Neuron (in vitro differentiated cells): ENCODE measurements at regions not wholly inside any gene's neighbourhood (a gene's known extent, or its start where the extent isn't known, plus 50 kb on each side); places are given as distances from the start of the nearest gene placed in this dataset.
"Not testable (repeated sequence)": the region's sequence is repeated elsewhere in the genome, so short reads cannot be mapped to it uniquely, and the experiment has no call there.

ENCODE experiments used
- H2AFZ ChIP-seq: one replicate; pipeline ENCODE4 v1.6.1; 2013; ENCODE audit warnings: low read depth, mild to moderate bottlenecking, inconsistent platforms, low read length, moderate library complexity
- H3K27me3 ChIP-seq: one replicate; pipeline ENCODE4 v1.6.1; 2013; ENCODE audit warnings: low read length; ENCODE audit not compliant: insufficient read depth
- H3K36me3 ChIP-seq: one replicate; pipeline ENCODE4 v1.6.1; 2013; ENCODE audit warnings: low read length; ENCODE audit not compliant: insufficient read depth
- H3K4me1 ChIP-seq: one replicate; pipeline ENCODE4 v1.6.1; 2013; ENCODE audit warnings: low read length; ENCODE audit not compliant: insufficient read depth
- H3K4me3 ChIP-seq: 2 replicates; pipeline ENCODE4 v1.5.1; 2013; ENCODE audit warnings: mild to moderate bottlenecking, low read length, moderate library complexity
- H3K9me3 ChIP-seq: one replicate; pipeline ENCODE4 v1.6.1; 2013; ENCODE audit warnings: low read length

- H3K4me1 ChIP-seq, result no peaks in the 10 kb centered on the region
Measured at GRCh38 chr1:200291106-200291505, 118.7 kb downstream of the ZNF281 start.

GRCh38 chr1:200290010-200290685 is 119.7 kb downstream of the ZNF281 start:
- no peaks in the 10 kb centered on the region for H3K9me3 ChIP-seq
- no peaks in the 10 kb centered on the region for H3K36me3 ChIP-seq
- H3K27me3 ChIP-seq, result no peaks in the 10 kb centered on the region
- H3K4me1 ChIP-seq, result no peaks in the 10 kb centered on the region
- H2AFZ ChIP-seq, result no peak overlapping the region
- H3K4me3 ChIP-seq, result no peak overlapping the region

More at GRCh38 chr1:200291106-200291505, 118.7 kb downstream of the ZNF281 start:
- no peaks in the 10 kb centered on the region for H3K27me3 ChIP-seq
- no peak overlapping the region for H2AFZ ChIP-seq
- H3K4me3 ChIP-seq, result no peak overlapping the region
- H3K36me3 ChIP-seq, result no peaks in the 10 kb centered on the region
- H3K9me3 ChIP-seq, result no peaks in the 10 kb centered on the region

- Histone ChIP-seq H3K4me1 (no peaks in the 10 kb centered on the region), H3K4me3 (no peak overlapping the region), H3K36me3 (no peaks in the 10 kb centered on the region), H3K9me3 (no peaks in the 10 kb centered on the region), H3K27me3 (no peaks in the 10 kb centered on the region), H2AFZ (no peak overlapping the region)
Measured at GRCh38 chr1:200288226-200288625, 121.6 kb downstream of the ZNF281 start.

GRCh38 chr1:200284236-200284635 is 125.6 kb downstream of the ZNF281 start:
- not testable (repeated sequence) for H3K36me3 ChIP-seq, H3K4me1 ChIP-seq, H3K27me3 ChIP-seq

GRCh38 chr1:200282497-200283122 is 127.2 kb downstream of the ZNF281 start:
- no peaks in the 10 kb centered on the region for H3K4me1 ChIP-seq
- H3K27me3 ChIP-seq, result no peaks in the 10 kb centered on the region
- no peaks in the 10 kb centered on the region for H3K9me3 ChIP-seq
- H2AFZ ChIP-seq, result no peak overlapping the region
- H3K4me3 ChIP-seq, result no peak overlapping the region
- no peaks in the 10 kb centered on the region for H3K36me3 ChIP-seq

More at GRCh38 chr1:200284236-200284635, 125.6 kb downstream of the ZNF281 start:
- H2AFZ ChIP-seq, H3K9me3 ChIP-seq, H3K4me3 ChIP-seq: not testable (repeated sequence)

GRCh38 chr1:200281201-200281835 is 128.5 kb downstream of the ZNF281 start:
- H3K27me3 ChIP-seq, result no peaks in the 10 kb centered on the region
- no peaks in the 10 kb centered on the region for H3K9me3 ChIP-seq
- no peak overlapping the region for H2AFZ ChIP-seq
- H3K4me1 ChIP-seq, result no peaks in the 10 kb centered on the region
- H3K4me3 ChIP-seq, result no peak overlapping the region
- H3K36me3 ChIP-seq, result no peaks in the 10 kb centered on the region

GRCh38 chr1:200279810-200280411 is 129.9 kb downstream of the ZNF281 start:
- H2AFZ ChIP-seq, result no peak overlapping the region
- H3K27me3 ChIP-seq, result no peaks in the 10 kb centered on the region
- H3K36me3 ChIP-seq, result no peaks in the 10 kb centered on the region
- H3K9me3 ChIP-seq, result no peaks in the 10 kb centered on the region
- H3K4me1 ChIP-seq, result no peaks in the 10 kb centered on the region
- no peak overlapping the region for H3K4me3 ChIP-seq

GRCh38 chr1:200275816-200276453 is 133.9 kb downstream of the ZNF281 start:
- Histone ChIP-seq H3K36me3 (no peaks in the 10 kb centered on the region), H2AFZ (no peak overlapping the region), H3K4me3 (no peak overlapping the region), H3K4me1 (no peaks in the 10 kb centered on the region), H3K9me3 (no peaks in the 10 kb centered on the region), H3K27me3 (no peaks in the 10 kb centered on the region)

GRCh38 chr1:200275415-200275814 is 134.4 kb downstream of the ZNF281 start:
- H3K9me3 ChIP-seq, result no peaks in the 10 kb centered on the region
- H3K4me1 ChIP-seq, result no peaks in the 10 kb centered on the region
- no peaks in the 10 kb centered on the region for H3K36me3 ChIP-seq
- no peaks in the 10 kb centered on the region for H3K27me3 ChIP-seq
- H3K4me3 ChIP-seq, result no peak overlapping the region
- no peak overlapping the region for H2AFZ ChIP-seq

GRCh38 chr1:200274116-200274515 is 135.7 kb downstream of the ZNF281 start:
- Histone ChIP-seq H3K36me3 (no peaks in the 10 kb centered on the region), H3K9me3 (no peaks in the 10 kb centered on the region), H3K4me3 (no peak overlapping the region), H3K27me3 (no peaks in the 10 kb centered on the region), H3K4me1 (no peaks in the 10 kb centered on the region), H2AFZ (no peak overlapping the region)

- Histone ChIP-seq H3K36me3 (no peaks in the 10 kb centered on the region), H3K4me3 (no peak overlapping the region), H2AFZ (no peak overlapping the region), H3K9me3 (no peaks in the 10 kb centered on the region), H3K4me1 (no peaks in the 10 kb centered on the region), H3K27me3 (no peaks in the 10 kb centered on the region)
Measured at GRCh38 chr1:200272481-200273068, 137.3 kb downstream of the ZNF281 start.

- no peaks in the 10 kb centered on the region for H3K36me3 ChIP-seq
- no peaks in the 10 kb centered on the region for H3K9me3 ChIP-seq
- H3K4me3 ChIP-seq, result no peak overlapping the region
- no peaks in the 10 kb centered on the region for H3K27me3 ChIP-seq
- no peaks in the 10 kb centered on the region for H3K4me1 ChIP-seq
- no peak overlapping the region for H2AFZ ChIP-seq
Measured at GRCh38 chr1:200269256-200269655, 140.6 kb downstream of the ZNF281 start.
